ENCODE measurements at regions not wholly inside any gene's neighbourhood (a gene's known extent, or its start where the extent isn't known, plus 50 kb on each side); places are given as distances from the start of the nearest gene placed in this dataset.

- no peak for DNase-seq
These were observed 930.7 kb downstream of the BCL11A start for GRCh38 chr2:59622599-59623308.

- DNase-seq = no peak
These were observed 949.3 kb downstream of the BCL11A start for GRCh38 chr2:59604123-59604522.

- DNase-seq = no peak
These were observed 958.7 kb downstream of the BCL11A start for GRCh38 chr2:59594671-59595222.

- no peak for DNase-seq
These were observed 962.7 kb downstream of the BCL11A start for GRCh38 chr2:59590798-59591197.

- DNase-seq = no peak
These were observed 963.6 kb downstream of the BCL11A start for GRCh38 chr2:59589881-59590280.

GRCh38 chr2:59588286-59588685 lies 965.2 kb downstream of the BCL11A start:
- DNase-seq = no peak

- DNase-seq = no peak
These were observed 967.3 kb downstream of the BCL11A start for GRCh38 chr2:59586176-59586575.

- no peak for DNase-seq
These were observed 967.8 kb downstream of the BCL11A start for GRCh38 chr2:59585655-59586054.

- no peak for DNase-seq
These were observed 968.5 kb downstream of the BCL11A start for GRCh38 chr2:59584958-59585357.

- DNase-seq = no peak
These were observed 970.2 kb downstream of the BCL11A start for GRCh38 chr2:59583173-59583765.

GRCh38 chr2:59578349-59578748 lies 975.1 kb downstream of the BCL11A start:
- DNase-seq = no peak

GRCh38 chr2:59575191-59575590 lies 978.3 kb downstream of the BCL11A start:
- no peak for DNase-seq

- DNase-seq = no peak
These were observed 981.2 kb downstream of the BCL11A start for GRCh38 chr2:59572227-59572626.

- DNase-seq = no peak
These were observed 982.6 kb downstream of the BCL11A start for GRCh38 chr2:59570818-59571217.

- DNase-seq = no peak
These were observed 984.3 kb downstream of the BCL11A start for GRCh38 chr2:59569124-59569523.

GRCh38 chr2:59568461-59568860 lies 985.0 kb downstream of the BCL11A start:
- no peak for DNase-seq

GRCh38 chr2:59567151-59567550 lies 986.3 kb downstream of the BCL11A start:
- DNase-seq = no peak

GRCh38 chr2:59566739-59567138 lies 986.7 kb downstream of the BCL11A start:
- DNase-seq = no peak

- no peak for DNase-seq
These were observed 992.2 kb downstream of the BCL11A start for GRCh38 chr2:59561281-59561680.

- DNase-seq = no peak
These were observed 992.7 kb downstream of the BCL11A start for GRCh38 chr2:59560769-59561168.

- DNase-seq = no peak
These were observed 1012.6 kb downstream of the BCL11A start for GRCh38 chr2:59540864-59541263.

GRCh38 chr2:59538398-59538911 lies 1015.0 kb downstream of the BCL11A start:
- no peak for DNase-seq

GRCh38 chr2:59532808-59533207 lies 1020.6 kb downstream of the BCL11A start:
- DNase-seq = no peak

GRCh38 chr2:59530258-59530657 lies 1023.2 kb downstream of the BCL11A start:
- no peak for DNase-seq

Data from 8988T (cell line).